BLaER1 (cell line): ENCODE measurements at regions not wholly inside any gene's neighbourhood (a gene's known extent, or its start where the extent isn't known, plus 50 kb on each side); places are given as distances from the start of the nearest gene placed in this dataset.
"Not testable (repeated sequence)": the region's sequence is repeated elsewhere in the genome, so short reads cannot be mapped to it uniquely, and the experiment has no call there.

Experiments used
- H3K27ac ChIP-seq: shearing (Covaris generic); formaldehyde crosslinking; 2 replicates; pipeline ENCODE4 v1.8.1; 2022
- H3K27me3 ChIP-seq: shearing (Covaris generic); formaldehyde crosslinking; 2 replicates; pipeline ENCODE4 v1.8.1; 2022
- H3K36me3 ChIP-seq: shearing (Covaris generic); formaldehyde crosslinking; 2 replicates; pipeline ENCODE4 v1.8.1; 2022
- H3K4me1 ChIP-seq: shearing (Covaris generic); formaldehyde crosslinking; 2 replicates; pipeline ENCODE4 v1.8.1; 2022
- H3K4me2 ChIP-seq: shearing (Covaris generic); formaldehyde crosslinking; 2 replicates; pipeline ENCODE4 v1.8.1; 2022
- H3K4me3 ChIP-seq: shearing (Covaris generic); formaldehyde crosslinking; 2 replicates; pipeline ENCODE4 v1.8.1; 2022
- H3K9ac ChIP-seq: shearing (Covaris generic); formaldehyde crosslinking; 2 replicates; pipeline ENCODE4 v1.8.1; 2022
- H3K9me3 ChIP-seq: shearing (Covaris generic); formaldehyde crosslinking; 2 replicates; pipeline ENCODE4 v1.8.1; 2022
- H4K20me1 ChIP-seq: shearing (Covaris generic); formaldehyde crosslinking; 2 replicates; pipeline ENCODE4 v1.8.1; 2022
- Cebpa-rat ChIP-seq: shearing (Covaris generic); IDR thresholded peaks from 2 replicates; pipeline ENCODE4 v1.8.1; 2022

DNA sequence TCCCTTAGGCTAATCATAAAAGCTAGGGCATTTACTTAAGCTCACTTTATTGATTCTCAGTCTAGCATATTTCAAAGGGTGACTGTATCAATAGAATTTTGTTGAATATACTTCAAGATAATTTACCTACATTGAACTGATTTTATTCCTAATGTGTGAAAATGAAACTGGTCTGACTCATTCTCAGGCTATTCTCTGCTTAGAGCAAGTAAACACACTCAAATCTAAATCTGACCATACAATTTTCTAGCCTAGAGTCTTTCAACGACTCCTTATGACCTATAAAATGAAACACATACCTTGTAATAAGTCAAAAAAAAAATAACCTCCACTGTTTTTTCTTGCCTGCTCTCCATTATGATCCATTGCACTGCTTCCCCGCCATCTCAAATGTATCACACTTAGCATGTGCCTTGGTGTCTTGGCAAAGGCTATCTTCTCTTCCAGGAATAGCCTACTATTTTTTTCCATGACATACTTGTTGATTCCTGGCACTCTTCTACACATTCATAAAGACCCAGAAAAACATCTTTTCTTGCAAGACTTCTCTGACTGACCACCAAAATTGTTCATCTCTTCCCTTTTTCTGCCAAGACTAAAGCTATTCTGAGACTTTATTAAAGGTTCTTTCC, 965.1 kb upstream of the HS3ST1 start:
- H3K4me1 ChIP-seq: no peaks in the 10 kb centered on the region
- H3K9ac ChIP-seq: no peak overlapping the region
- H3K4me3 ChIP-seq: no peak overlapping the region
- H3K27ac ChIP-seq: no peak overlapping the region
- H3K9me3 ChIP-seq: no peaks in the 10 kb centered on the region
- no peaks in the 10 kb centered on the region for H3K36me3 ChIP-seq
- no peaks in the 10 kb centered on the region for H3K27me3 ChIP-seq
- H3K4me2 ChIP-seq: no peak overlapping the region
- TF ChIP-seq Cebpa-rat: no peak
- no peaks in the 10 kb centered on the region for H4K20me1 ChIP-seq

DNA sequence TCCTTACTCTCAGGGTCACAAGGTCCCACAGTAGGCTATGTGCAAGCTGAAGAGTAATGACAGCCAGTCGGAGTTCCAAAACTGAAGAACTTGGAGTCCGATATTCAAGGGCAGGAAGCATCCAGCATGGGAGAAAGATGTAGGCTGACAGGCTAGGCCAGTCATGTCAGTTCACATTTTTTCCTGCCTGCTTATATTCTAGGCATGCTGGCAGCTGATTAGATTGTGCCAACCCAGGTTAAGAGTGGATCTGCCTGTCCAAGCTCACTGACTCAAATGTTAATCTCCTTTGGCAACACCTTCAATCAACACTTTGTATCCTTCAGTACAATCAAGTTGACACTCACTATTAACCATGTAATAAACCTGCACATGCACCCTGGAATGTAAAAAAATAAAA, 960.9 kb upstream of the HS3ST1 start:
- no peaks in the 10 kb centered on the region for H3K9me3 ChIP-seq
- no peak for TF ChIP-seq Cebpa-rat
- H3K4me3 ChIP-seq: no peak overlapping the region
- no peaks in the 10 kb centered on the region for H4K20me1 ChIP-seq
- H3K27ac ChIP-seq: no peak overlapping the region
- H3K4me1 ChIP-seq: no peaks in the 10 kb centered on the region
- no peak overlapping the region for H3K4me2 ChIP-seq
- no peak overlapping the region for H3K9ac ChIP-seq
- H3K27me3 ChIP-seq: no peaks in the 10 kb centered on the region
- no peaks in the 10 kb centered on the region for H3K36me3 ChIP-seq

DNA sequence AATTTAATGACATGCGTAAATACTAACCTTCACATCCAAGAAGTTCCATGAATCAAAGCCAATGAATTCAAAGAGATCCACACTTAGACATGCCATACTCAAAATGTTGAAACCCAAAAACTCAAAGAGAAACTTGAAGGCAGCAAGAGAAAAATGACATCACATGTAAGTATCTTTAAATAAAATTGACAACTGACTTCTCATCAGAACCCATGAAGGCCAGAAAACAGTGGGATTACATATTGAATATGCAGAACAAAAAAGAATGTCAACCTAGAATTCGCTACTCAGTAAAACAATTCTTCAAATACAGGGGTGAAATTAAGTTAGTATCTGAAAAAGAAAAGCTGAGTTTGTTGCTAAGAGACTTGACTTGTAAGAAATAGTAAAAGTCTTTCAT, 953.9 kb upstream of the HS3ST1 start:
- H3K4me1 ChIP-seq: no peaks in the 10 kb centered on the region
- no peak overlapping the region for H3K4me2 ChIP-seq
- H3K27me3 ChIP-seq: no peaks in the 10 kb centered on the region
- no peaks in the 10 kb centered on the region for H4K20me1 ChIP-seq
- H3K9ac ChIP-seq: no peak overlapping the region
- no peak for TF ChIP-seq Cebpa-rat
- H3K9me3 ChIP-seq: no peaks in the 10 kb centered on the region
- H3K36me3 ChIP-seq: no peaks in the 10 kb centered on the region
- H3K27ac ChIP-seq: no peak overlapping the region
- no peak overlapping the region for H3K4me3 ChIP-seq

DNA sequence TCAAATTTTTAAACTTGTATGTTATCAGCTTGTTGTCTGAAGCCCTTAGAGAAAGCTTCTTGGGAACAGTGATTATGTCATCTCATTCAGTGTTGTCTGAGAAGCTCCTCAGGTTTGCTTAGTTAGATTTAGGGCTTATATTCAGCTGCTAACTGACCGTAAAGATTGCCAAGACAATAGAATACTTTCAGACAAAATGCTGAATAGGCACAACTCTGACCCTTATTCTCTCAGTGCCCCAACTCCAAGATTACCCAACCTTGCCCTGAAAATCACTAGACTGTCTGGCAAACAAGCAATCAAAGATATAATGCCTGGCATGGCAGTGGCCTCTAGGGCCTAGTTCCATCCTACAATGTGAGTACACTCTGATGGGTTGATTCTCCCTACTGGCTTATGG, 950.5 kb upstream of the HS3ST1 start:
- no peaks in the 10 kb centered on the region for H3K9me3 ChIP-seq
- H3K4me1 ChIP-seq: no peaks in the 10 kb centered on the region
- H3K36me3 ChIP-seq: no peaks in the 10 kb centered on the region
- TF ChIP-seq Cebpa-rat: no peak
- no peak overlapping the region for H3K9ac ChIP-seq
- no peak overlapping the region for H3K27ac ChIP-seq
- no peaks in the 10 kb centered on the region for H3K27me3 ChIP-seq
- no peak overlapping the region for H3K4me3 ChIP-seq
- H4K20me1 ChIP-seq: no peaks in the 10 kb centered on the region
- H3K4me2 ChIP-seq: no peak overlapping the region

DNA sequence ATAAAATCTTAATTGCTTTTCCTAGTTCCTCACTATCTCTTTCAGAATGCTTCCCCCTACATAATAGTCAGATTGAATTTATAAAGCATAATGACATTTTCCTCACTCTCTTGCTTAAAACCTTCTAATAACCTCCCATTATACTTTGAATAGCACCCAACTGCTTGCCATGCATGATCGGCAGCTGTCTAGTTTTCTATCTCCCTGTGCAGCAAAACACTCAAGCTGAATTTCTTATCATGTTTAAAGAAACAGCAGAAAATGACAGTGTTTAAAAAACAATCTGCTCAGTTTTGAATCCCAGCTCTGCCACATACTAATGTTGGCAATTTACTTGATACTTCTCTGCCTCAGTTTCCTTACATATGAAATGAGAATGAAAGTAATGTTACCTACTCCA, 947.1 kb upstream of the HS3ST1 start:
- Histone ChIP-seq H3K36me3 (no peaks in the 10 kb centered on the region), H3K27ac (no peak overlapping the region), H3K4me1 (no peaks in the 10 kb centered on the region), H3K27me3 (no peaks in the 10 kb centered on the region), H4K20me1 (no peaks in the 10 kb centered on the region), H3K4me2 (no peak overlapping the region), H3K4me3 (no peak overlapping the region), H3K9me3 (no peaks in the 10 kb centered on the region), H3K9ac (no peak overlapping the region)
- no peak for TF ChIP-seq Cebpa-rat

DNA sequence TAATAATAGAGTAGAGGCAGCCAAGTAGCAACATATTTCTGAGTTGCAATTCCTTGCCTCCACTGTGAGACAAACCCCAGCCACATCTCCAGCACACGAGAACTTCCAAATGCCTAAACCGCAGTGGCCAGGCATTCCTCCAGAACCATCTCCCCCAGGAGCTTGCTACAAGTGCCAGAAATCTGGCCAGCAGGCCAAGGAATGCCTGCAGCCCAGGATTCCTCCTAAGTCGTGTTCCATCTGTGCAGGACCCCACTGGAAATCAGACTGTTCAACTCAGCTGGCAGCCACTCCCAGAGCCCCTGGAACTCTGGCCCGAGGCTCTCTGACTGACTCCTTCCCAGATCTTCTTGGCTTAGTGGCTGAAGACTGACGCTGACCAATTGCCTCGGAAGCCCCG, 937.2 kb upstream of the HS3ST1 start:
- H4K20me1 ChIP-seq, H3K4me2 ChIP-seq, H3K4me3 ChIP-seq, H3K9ac ChIP-seq, H3K27me3 ChIP-seq, H3K27ac ChIP-seq, H3K9me3 ChIP-seq, H3K4me1 ChIP-seq, H3K36me3 ChIP-seq: not testable (repeated sequence)

- Histone ChIP-seq H3K9ac (no peak overlapping the region), H3K9me3 (no peaks in the 10 kb centered on the region), H3K4me1 (no peaks in the 10 kb centered on the region), H4K20me1 (no peaks in the 10 kb centered on the region), H3K27ac (no peak overlapping the region), H3K4me2 (no peak overlapping the region), H3K4me3 (no peak overlapping the region), H3K36me3 (no peaks in the 10 kb centered on the region), H3K27me3 (no peaks in the 10 kb centered on the region)
- TF ChIP-seq Cebpa-rat: no peak
These were observed 931.7 kb upstream of the HS3ST1 start for GRCh38 chr4:12360391-12360790.

DNA sequence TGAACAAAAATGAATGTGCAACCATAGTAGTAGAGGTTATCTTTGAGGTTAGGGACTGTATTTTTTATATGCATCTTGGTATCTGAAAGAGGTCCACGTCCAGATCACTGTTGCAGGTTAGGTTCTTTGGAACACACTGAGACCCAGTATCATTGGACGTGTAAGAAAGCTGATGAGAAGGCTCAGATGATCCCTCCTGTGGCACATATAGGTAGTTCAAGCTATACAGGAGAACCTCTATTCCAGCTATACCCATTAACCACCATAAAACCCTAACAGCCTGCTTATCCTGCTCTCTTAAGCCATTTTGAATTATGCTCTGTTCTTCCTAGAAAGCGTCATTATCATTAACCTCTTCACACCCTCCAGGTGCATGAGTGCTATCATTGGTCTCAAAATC, 930.7 kb upstream of the HS3ST1 start:
- TF ChIP-seq Cebpa-rat: no peak
- Histone ChIP-seq H3K9ac (no peak overlapping the region), H3K4me2 (no peak overlapping the region), H4K20me1 (no peaks in the 10 kb centered on the region), H3K27me3 (no peaks in the 10 kb centered on the region), H3K36me3 (no peaks in the 10 kb centered on the region), H3K4me1 (no peaks in the 10 kb centered on the region), H3K9me3 (no peaks in the 10 kb centered on the region), H3K4me3 (no peak overlapping the region), H3K27ac (no peak overlapping the region)

- H4K20me1 ChIP-seq, H3K4me2 ChIP-seq, H3K27ac ChIP-seq, H3K9me3 ChIP-seq, H3K36me3 ChIP-seq, H3K4me3 ChIP-seq, H3K4me1 ChIP-seq, H3K27me3 ChIP-seq, H3K9ac ChIP-seq: not testable (repeated sequence)
These were observed 904.4 kb upstream of the HS3ST1 start for GRCh38 chr4:12333083-12333482.

- no peak overlapping the region for H3K27ac ChIP-seq
- H3K4me3 ChIP-seq: no peak overlapping the region
- no peak for TF ChIP-seq Cebpa-rat
- no peak overlapping the region for H3K9ac ChIP-seq
- H4K20me1 ChIP-seq: no peaks in the 10 kb centered on the region
- no peak overlapping the region for H3K4me2 ChIP-seq
- H3K27me3 ChIP-seq: no peaks in the 10 kb centered on the region
- H3K9me3 ChIP-seq: no peaks in the 10 kb centered on the region
- no peaks in the 10 kb centered on the region for H3K36me3 ChIP-seq
- H3K4me1 ChIP-seq: no peaks in the 10 kb centered on the region
These were observed 896.3 kb upstream of the HS3ST1 start for GRCh38 chr4:12324965-12325364.

GRCh38 chr4:12319765-12320164, 891.1 kb upstream of the HS3ST1 start:
- Histone ChIP-seq H3K27me3 (no peaks in the 10 kb centered on the region), H3K9ac (no peak overlapping the region), H3K4me2 (no peak overlapping the region), H3K36me3 (no peaks in the 10 kb centered on the region), H3K27ac (no peak overlapping the region), H4K20me1 (no peaks in the 10 kb centered on the region), H3K4me3 (no peak overlapping the region), H3K4me1 (no peaks in the 10 kb centered on the region), H3K9me3 (no peaks in the 10 kb centered on the region)
- TF ChIP-seq Cebpa-rat: no peak
